ENCODE measurements at regions not wholly inside any gene's neighbourhood (a gene's known extent, or its start where the extent isn't known, plus 50 kb on each side); places are given as distances from the start of the nearest gene placed in this dataset.

GRCh38 chr2:155792666-155793065, 539.9 kb downstream of the NR4A2 start:
- TF ChIP-seq CTCF (IDR thresholded peaks at IDR 0.05; ENCODE audit: insufficient read depth, low read depth, low read length) (no peak), EZH2 (IDR thresholded peaks at IDR 0.05; ENCODE audit: insufficient read depth, low read length) (no peak)

Data from astrocyte (in vitro differentiated cells and primary cell).